NCI-H187 treated with DMSO at 0.1 percent for 48 hours (cell line): ENCODE measurements at regions not wholly inside any gene's neighbourhood (a gene's known extent, or its start where the extent isn't known, plus 50 kb on each side); places are given as distances from the start of the nearest gene placed in this dataset.
"Not testable (repeated sequence)": the region's sequence is repeated elsewhere in the genome, so short reads cannot be mapped to it uniquely, and the experiment has no call there.

Experiments
- DNase-seq: peaks from one replicate; lab custom pipeline; 2025; lab: John Stamatoyannopoulos, UW

DNA sequence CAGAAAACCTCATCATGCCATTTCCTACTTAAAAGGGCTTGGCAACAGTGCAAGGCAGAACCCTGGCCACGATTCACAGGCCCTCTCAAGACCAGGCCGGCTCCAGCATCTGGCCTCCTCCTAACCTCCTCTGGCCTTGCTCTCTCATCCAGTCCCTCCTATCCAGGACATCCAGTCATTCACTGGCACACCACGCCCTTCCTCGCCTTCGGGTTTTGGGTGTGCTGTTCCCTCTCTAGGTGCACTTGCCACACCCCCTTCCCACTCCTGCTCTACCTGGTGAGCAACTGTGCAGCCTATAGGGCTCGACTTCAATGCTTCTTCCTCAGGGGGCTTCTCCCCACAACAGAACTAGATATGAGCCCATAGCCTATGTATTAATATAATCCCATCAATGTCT, 317.1 kb downstream of the ARRDC4 start:
- no peak for DNase-seq

DNA sequence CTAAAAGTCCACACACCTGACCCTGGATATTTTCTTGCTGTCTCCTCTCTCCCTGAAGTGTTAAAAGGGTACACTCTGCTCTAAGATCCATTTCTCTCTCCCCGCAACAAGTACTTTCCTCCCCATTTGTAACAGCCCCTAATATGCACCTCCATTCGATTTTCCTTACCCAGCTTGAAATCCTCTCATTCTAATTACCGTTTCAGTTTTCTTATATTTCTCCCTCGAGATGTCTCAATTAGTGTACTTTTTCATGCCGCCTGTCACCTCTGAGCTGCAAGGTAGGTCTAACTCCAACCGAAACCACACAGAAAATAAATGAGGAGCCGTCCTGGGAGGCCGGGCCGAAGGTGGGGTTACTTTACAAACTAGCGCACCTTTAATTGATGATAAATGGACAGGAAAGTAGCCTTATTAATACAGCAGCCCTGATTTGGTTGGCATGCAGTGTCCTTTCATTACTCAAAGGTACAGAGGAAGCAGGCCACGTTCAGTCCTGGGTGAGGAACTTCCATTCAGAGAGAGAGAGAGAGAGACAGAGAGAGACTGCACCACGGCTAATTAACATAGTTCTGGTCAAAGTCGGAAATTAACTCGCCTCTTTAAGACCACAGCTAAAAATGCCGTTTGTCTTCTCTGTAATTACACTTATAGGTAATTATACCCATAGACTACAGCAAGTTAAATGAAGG, 319.9 kb downstream of the ARRDC4 start:
- no peak for DNase-seq

DNA sequence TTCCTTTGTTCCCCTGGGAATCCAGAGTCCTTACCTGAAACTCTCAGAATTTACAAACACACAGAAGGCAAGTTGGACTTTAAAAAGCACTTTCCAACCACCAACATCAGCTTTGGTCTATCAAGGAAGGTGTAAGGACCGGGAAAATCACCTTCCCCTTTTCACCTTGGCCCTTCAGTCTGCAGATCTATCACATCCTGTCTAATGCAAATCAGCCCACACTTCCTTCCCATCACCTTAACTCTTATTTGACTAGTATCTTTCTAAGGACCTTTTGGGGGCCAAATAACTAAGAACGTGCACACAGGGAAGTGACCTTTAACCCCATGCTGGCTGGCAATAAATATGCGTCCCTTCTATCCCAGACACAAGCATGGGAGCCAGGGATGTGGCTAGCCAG, 320.6 kb downstream of the ARRDC4 start:
- no peak for DNase-seq

DNA sequence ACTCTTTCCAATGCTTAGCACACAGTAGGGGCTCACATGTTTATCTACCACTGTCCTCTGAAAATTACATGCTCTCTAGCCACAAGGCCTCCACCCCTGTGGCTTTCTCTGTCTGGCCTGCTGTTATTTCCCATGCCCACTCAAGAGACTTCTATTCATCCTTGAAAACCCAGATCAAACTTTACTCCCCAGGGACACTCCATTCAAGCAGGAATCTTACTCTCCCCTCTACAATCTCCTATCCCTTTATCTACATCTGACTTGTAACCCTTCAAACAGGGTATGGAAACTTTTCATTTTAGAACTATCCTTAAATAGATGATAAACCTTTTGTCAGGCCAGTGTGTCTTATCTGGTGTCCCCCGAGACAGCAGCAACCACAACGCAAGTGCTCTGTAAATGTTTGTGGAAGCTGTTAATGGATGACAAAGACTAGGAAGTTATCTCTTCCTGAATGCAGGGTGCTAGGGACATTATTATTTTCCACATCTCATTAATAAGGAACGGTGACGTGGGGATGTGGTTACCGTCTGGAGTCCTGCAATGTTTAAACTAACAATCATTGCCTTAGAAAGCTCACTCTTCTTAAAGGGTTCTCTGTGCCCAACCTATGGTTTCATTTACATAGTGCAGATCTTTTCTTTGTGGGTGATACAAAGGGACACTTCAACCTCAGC, 322.3 kb downstream of the ARRDC4 start:
- DNase-seq: no peak

DNA sequence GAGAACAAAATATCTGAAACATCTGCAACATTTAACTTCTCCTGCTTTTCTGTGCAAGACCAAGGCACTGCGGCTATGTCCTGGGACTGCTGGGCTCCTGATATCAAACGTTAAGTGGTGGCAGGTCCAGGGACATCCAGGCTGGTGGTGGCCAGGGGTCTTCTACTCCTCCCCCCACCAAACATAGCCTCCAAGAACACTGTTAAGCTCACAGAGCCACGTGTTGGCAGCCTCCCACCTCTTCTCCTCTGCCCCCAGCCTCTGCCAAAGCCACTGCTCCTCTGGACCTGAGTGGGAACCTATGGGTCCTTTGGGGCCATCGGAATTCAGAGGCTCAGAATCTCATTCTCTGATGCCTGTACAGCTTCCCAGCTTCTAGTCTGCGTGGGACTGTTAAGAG, 325.7 kb downstream of the ARRDC4 start:
- DNase-seq: no peak

DNA sequence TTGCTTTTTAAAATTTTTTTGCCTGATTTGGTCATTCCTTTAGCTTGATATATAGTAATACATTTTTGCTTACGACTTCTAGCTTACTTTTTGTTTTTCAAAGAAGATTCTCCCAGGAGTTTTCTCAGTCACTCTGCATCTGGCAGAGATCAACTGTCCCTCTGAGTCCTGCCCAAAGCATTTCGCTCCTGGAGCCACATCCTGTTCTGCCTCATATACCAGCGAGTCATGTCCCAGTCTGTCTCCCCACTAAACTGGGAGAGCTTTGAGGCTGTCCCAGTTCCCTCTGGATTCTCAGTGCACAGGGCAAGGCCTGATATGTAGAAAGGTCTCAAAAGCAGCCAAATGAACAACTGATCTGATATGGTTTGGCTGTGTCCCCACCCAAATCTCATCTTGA, 326.3 kb downstream of the ARRDC4 start:
- no peak for DNase-seq

DNA sequence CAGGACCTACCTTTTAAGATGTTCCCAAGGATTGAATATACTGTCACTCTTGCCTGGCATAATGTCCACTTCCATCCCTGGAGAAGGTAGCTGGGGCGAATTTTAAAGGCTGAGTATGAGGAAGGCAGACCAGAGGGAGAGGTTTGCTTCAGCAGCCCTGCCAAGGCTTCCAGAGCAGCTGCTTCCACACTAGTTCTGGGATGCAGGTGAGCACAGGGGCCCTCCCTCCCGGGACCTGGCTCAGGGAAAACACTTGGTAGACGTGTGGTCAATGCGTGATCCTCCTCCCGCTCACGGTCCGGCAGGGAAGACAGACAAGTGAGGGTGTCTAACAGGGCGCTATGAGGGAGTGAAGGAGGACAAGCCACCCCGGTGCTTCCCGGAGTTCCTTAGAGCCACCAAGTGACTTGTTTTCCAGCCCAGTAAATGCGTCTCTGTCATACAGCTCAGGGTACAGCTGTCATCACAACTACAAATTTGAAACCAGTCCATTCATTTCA, 327.6 kb downstream of the ARRDC4 start:
- DNase-seq: no peak

DNA sequence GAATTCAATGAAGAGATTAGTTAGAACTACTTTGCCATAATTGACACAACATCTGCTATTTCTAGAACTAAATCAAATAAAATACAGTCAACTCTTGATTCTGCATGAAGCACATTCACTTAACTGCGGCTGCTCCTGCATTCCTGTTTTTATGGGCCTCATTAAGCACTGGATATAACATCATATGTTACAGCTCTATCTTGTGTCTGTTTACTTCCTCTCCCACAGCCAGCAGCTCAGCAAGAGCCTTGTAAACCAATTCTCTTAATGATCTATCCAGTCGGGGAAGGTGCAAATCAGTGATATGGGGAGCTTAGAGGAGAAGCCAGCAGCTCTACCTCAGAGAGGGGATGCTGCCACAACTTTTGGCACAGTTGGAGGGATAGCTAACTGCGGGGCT, 329.2 kb downstream of the ARRDC4 start:
- DNase-seq: no peak

DNA sequence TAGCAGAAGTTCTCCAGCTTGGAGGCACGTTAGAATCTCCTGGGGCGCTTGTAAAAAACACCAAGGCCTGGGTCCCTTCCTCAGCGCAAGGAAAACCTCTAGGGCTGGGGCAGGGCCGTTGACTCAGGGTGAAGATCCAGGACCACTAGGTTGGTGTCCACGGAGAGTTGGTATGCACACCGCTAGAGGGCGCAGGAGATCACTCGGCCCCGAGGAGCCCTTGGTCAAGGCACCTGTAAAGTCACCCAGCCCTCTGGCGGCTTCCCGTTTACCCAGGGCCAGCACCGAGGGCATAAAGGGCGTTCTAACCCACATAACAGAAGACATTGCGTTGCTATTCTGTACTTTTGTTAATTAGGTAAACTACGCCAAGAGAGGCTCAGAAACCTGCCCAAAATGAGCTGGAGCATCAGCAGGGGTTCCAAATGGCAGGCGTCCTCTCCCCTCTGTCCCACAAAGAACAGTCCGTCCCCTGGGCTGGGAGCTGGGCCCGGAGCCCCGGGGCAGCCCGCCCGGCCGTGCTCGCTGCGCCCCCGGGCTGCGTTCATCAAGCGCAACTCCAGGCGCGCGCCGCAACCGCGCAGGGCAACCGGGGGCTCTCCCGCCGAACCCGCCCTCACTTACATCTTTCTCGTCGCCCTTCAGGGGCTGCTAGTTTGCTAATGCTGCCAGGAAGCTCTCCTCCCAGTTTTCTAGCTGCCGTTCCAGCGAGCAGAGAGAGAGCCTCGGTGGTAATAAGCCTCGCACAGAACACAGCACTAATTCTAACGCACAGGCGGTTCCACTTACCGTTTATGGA, 332.1 kb downstream of the ARRDC4 start:
- no peak for DNase-seq

DNA sequence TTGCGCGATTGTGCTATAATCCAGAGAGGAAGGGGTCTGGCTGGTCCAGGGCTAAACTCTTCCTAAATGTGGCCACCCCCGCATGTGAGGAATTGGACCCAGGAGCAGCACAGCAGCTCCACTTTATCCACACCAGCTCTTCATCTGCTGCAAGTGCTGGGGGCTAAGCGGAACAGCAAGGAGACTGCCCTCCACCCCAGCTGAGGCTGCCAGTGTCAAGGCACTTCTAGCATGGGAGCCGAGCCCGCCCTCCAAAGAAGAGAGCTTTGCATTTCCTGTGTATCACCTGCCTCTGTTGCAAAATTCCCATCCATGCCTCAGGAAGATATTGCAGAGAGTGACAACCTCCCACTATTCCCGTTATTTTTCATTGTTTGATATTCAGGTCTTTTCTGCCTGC, 333.6 kb downstream of the ARRDC4 start:
- no peak for DNase-seq

DNA sequence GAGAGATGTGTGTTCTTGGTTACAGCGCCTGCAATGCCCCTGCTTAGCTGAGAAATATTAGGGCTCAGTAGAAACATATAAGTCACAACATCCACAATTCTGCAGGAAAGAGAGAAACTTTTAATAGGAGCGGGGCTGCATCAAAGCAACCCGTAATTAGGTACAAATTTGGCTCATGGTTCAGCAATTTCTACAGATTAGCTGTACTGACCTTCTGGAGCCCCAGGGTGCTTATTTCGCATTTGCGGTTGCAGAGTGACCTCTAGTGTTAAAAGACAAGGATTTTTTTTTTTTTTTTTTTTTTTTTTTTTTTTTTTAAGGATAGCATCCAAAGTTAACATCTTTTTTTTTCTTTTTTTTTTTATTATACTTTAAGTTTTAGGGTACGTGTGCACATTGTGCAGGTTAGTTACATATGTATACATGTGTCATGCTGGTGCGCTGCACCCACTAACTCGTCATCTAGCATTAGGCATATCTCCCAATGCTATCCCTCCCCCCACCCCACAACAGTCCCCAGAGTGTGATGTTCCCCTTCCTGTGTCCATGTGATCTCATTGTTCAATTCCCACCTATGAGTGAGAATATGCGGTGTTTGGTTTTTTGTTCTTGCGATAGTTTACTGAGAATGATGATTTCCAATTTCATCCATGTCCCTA, 334.7 kb downstream of the ARRDC4 start:
- not testable (repeated sequence) for DNase-seq

DNA sequence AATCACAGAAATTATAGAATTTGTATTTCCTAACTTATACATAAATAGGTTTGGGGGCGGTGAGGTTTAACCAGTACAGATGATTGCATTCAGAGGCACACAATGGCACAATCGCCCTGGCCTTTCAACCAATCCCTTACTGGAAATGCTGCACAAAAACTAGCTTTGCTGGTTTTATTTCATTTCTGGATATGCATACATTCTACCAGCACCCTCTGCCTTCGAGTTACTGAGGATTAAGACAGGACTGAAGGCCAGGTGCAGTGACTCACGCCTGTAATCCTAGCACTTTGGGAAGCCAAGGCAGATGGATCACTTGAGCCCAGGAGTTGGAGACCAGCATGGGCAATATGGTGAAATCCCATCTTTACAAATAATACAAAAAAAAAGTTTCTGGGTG, 336.1 kb downstream of the ARRDC4 start:
- DNase-seq: no peak

DNA sequence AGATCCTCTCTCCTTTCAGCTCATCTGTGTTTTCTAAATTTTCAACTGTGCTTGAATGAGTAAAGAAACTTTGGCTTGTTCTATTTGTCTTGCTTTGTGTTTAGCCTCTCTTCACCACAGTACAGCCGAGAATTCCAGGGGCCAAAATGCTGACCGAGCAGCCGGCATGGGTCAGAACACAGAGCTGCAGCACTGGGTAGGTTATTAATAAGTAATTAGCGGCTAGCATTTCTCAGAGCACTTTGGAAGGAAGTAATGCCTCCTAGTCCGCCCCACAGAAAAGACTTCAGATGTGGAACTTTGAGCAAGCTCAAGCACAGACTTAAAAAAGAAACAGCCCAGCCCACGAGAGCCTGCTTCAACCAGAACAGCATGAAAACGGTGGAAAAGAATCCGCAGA, 343.9 kb downstream of the ARRDC4 start:
- no peak for DNase-seq

DNA sequence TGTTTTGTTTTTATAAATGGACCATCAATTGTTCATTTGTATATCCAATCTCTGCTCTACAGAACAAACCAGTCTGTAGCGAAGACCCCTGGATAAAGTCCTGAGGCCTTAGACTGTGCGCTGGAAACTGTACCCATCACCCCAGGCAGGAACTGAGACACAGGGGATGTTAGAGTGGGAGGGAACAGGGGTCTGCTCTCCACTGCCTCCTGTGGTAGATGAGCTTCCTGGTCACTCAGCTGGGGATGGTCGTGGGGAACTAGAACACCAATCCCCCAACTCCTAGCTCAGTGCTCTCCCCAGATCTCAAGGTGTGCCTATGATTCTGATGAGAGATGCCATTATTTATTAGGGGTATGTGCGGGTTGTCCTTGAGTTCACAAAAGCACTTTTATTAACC, 340.2 kb upstream of the IGF1R start:
- no peak for DNase-seq

DNA sequence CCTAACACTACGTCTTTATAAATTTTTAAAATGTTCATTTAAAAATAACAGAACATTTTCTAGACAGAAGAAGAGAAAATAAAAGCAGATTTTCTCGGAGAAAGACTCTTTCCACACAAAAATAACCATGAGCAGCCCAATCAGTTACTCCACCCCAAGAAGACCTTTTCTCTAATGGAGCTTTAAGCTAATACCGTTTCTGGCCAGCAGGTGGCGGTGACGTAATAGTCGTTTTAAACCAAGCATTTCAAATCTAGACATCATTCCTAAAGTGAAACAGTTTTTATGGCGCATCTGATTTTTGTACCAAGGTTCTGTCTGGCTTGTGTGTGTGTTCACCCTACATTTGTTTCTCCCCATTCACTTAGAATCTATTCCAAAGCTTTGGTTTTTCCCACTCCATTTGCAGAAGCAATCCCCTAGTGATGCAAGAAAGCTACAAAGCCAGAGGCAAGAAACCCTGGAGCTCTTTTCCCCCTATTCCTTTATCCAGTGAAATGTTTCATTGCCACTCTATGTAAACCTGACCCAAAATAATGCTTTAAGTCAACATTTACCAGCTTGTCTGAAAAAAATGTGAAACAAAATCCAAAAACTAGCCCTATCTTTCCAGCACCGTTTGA, 336.7 kb upstream of the IGF1R start:
- DNase-seq: peak; percentile 4

DNA sequence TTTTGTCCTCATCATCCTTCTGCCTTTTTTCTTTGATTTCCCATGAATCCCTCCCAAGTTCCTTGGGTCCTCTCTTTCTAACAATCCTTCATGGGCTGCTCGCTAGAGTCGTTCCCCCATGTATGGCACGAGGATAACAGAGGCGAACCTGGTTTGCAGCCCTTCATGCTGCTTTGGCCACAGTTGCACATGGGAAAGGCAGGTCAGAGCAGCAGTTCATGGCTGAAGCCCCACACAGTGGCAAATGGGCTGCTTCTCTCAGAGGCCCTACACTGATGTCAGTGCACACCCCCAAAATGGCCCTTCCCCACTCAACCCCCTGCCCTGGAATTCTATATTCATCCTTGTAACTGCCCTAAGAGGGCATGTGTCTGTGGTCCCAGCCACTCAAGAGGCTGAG, 335.4 kb upstream of the IGF1R start:
- DNase-seq: no peak

DNA sequence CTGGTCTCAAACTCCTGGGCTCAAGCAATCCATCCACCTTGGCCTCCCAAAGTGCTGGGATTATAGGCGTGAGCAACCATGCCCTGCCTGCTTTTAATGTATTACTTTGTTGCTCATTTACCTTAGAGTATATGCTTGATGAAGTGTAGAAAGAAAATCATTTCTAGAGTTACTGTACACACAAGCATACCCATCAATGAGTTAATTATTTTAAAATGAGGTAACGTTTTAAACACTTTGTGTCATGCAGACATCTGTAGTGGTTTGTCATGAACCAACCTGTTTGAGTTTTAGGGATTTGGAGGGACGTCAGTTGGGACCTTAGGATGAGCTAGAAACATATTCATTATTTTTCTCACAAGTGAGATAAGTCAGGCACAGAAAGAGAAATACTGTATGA, 332.4 kb upstream of the IGF1R start:
- DNase-seq: no peak

DNA sequence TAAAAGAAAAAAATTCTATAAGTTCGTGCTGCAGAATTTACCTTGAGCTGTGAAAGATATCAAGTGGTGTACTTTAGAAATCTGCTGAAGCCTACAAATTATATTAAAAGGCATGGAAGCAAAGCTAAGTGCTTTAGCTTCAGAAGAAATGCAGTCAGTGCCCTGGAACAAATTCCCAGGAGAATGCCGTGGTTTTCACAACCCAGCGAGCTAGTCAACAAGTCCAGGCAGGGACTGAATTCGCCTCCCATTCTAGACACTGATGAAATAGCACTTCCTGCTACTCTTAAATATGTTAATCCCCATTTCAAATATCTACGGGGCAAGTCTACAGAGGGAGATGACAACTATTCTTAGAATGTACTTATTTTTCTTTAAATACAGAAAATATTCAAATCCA, 326.4 kb upstream of the IGF1R start:
- DNase-seq: peak; percentile 49

DNA sequence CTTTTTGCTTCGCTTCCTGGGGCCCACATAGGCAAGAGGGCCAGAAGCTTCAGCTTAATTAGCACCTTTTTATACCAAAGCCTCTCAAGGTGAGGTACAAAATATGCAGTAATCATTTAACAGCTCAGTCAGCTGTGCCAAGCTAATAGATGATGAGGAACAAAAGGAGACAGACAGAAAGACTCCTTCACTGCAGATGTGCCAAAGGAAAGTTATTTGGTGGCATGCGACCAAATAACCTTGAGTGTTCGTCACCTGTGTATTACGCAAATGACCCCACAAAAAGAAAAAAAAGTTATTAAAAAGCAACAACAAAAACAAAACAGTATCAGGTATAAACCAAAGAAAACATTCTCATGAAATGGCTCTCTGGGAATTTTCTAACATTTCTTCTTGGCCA, 325.8 kb upstream of the IGF1R start:
- DNase-seq: no peak

DNA sequence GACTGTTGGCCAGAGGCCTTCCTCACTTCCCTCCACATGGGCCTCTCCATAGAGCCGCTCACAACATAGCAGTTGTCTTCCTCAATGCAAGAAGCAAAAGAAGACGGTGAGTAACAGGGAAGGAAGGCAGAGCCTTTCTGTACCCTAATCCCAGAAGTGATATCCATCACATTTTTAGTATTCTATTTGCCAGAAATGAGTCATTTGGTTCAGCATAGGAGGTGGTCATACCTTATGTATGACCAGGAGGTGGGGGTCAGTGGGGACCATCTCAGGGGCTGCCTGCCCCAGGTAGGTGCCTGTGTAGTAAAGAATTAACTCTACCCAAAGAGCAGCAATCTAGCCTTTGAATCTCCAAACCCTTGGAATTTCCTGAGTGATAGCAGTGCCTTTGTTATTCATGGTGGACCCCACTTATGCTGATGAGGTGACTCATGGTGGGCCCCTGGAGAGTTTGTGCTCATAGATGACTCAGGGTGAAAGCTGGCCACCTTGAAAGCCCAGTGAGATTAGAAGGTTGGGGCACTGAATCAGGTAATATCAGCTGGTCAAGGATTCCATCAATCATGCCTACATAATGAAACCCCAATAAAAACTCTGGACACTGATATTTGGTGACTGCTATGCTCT, 323.9 kb upstream of the IGF1R start:
- no peak for DNase-seq

DNA sequence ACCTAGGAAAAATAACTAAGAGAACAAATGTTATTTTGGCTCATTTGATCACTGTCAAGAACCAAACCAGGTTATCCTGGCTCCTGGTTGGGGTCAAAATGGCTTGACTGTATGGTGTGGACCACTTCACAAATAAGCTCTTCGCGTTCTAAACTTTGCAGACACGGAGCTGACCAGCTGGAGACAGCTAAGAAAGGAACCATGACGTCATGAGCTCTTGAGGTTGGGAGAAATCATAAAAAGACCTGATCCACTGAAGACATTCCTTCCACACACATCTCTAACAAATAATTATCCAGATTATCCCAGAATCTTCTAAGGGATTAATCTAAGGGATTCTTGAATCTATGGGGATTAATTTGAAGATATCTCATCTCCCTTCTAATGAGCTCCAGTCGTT, 321.5 kb upstream of the IGF1R start:
- no peak for DNase-seq

DNA sequence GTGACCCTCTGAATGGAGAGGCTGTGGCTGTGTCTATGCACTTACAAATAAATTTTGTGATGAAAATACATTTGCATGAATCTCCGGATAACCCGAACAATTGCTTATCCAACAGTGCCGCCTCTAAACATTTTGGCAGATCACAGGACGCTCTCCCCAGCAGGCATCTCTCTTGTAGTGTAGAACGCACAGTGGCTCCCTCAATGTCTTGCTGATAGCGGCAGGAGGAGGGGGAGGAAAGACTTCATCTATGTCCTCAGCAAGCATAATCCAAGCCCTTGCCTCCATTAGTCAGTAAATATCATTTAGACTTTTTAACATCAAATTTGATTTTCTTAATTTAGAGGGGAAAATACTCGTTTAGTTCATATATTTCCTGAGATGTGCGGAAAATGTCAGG, 318.1 kb upstream of the IGF1R start:
- no peak for DNase-seq
